ENCODE measurements at regions not wholly inside any gene's neighbourhood (a gene's known extent, or its start where the extent isn't known, plus 50 kb on each side); places are given as distances from the start of the nearest gene placed in this dataset.
"Not testable (repeated sequence)": the region's sequence is repeated elsewhere in the genome, so short reads cannot be mapped to it uniquely, and the experiment has no call there.

GRCh38 chr2:41334159-41334558 lies 713.7 kb upstream of the PKDCC start:
- no peaks in the 10 kb centered on the region for H3K4me1 Mint-ChIP-seq
- H3K9me3 Mint-ChIP-seq = peaks cover 0 to 6% (median 0%) of the 10 kb centered on the region in 6 donors

GRCh38 chr2:41335573-41335972 lies 712.2 kb upstream of the PKDCC start:
- H3K9me3 Mint-ChIP-seq; H3K36me3 Mint-ChIP-seq; H3K4me3 Mint-ChIP-seq; H3K27ac Mint-ChIP-seq; H3K4me1 Mint-ChIP-seq; DNase-seq; H3K27me3 Mint-ChIP-seq (ENCODE audit: low read depth in 3 of 3): not testable (repeated sequence)

More at GRCh38 chr2:41334159-41334558, 713.7 kb upstream of the PKDCC start:
- Mint-ChIP-seq H3K36me3 (no peaks in the 10 kb centered on the region), H3K4me3 (no peak overlapping the region), H3K27me3 (ENCODE audit: low read depth in 3 of 3) (peaks cover 0 to 5% (median 3%) of the 10 kb centered on the region in 3 donors), H3K27ac (no peak overlapping the region)
- no peak for DNase-seq

GRCh38 chr2:41337956-41338355 lies 709.9 kb upstream of the PKDCC start:
- no peak overlapping the region for H3K4me3 Mint-ChIP-seq
- H3K27me3 Mint-ChIP-seq (ENCODE audit: low read depth in 3 of 3) = peaks cover 0 to 5% (median 3%) of the 10 kb centered on the region in 3 donors
- no peak for DNase-seq
- H3K9me3 Mint-ChIP-seq = peaks cover 0 to 6% (median 0%) of the 10 kb centered on the region in 6 donors
- no peaks in the 10 kb centered on the region for H3K4me1 Mint-ChIP-seq
- H3K36me3 Mint-ChIP-seq = no peaks in the 10 kb centered on the region
- no peak overlapping the region for H3K27ac Mint-ChIP-seq

- no peak overlapping the region for H3K4me3 Mint-ChIP-seq
- no peaks in the 10 kb centered on the region for H3K9me3 Mint-ChIP-seq
- no peak overlapping the region for H3K27ac Mint-ChIP-seq
- no peaks in the 10 kb centered on the region for H3K4me1 Mint-ChIP-seq
- DNase-seq = no peak
- H3K36me3 Mint-ChIP-seq = no peaks in the 10 kb centered on the region
- peaks cover 0 to 2% (median 0%) of the 10 kb centered on the region in 3 donors for H3K27me3 Mint-ChIP-seq (ENCODE audit: low read depth in 3 of 3)
These were observed 703.3 kb upstream of the PKDCC start for GRCh38 chr2:41344529-41344928.

- Mint-ChIP-seq H3K4me1 (no peaks in the 10 kb centered on the region), H3K27ac (no peak overlapping the region), H3K27me3 (ENCODE audit: low read depth in 3 of 3) (peaks cover 0 to 6% (median 2%) of the 10 kb centered on the region in 3 donors), H3K36me3 (no peaks in the 10 kb centered on the region), H3K4me3 (no peak overlapping the region), H3K9me3 (peaks cover 0 to 1% (median 0%) of the 10 kb centered on the region in 6 donors)
- no peak for DNase-seq
These were observed 694.8 kb upstream of the PKDCC start for GRCh38 chr2:41353060-41353459.

- H3K9me3 Mint-ChIP-seq = peaks cover 0 to 6% (median under 1%) of the 10 kb centered on the region in 6 donors
- no peaks in the 10 kb centered on the region for H3K36me3 Mint-ChIP-seq
- peaks cover 0 to 8% (median 2%) of the 10 kb centered on the region in 3 donors for H3K27me3 Mint-ChIP-seq (ENCODE audit: low read depth in 3 of 3)
- H3K4me1 Mint-ChIP-seq = no peaks in the 10 kb centered on the region
- no peak for DNase-seq
- H3K4me3 Mint-ChIP-seq = no peak overlapping the region
- no peak overlapping the region for H3K27ac Mint-ChIP-seq
These were observed 692.0 kb upstream of the PKDCC start for GRCh38 chr2:41355794-41356193.

- Mint-ChIP-seq H3K36me3 (no peaks in the 10 kb centered on the region), H3K4me3 (no peak overlapping the region), H3K9me3 (peaks cover 0 to 12% (median 7%) of the 10 kb centered on the region in 6 donors), H3K27ac (no peak overlapping the region), H3K4me1 (no peaks in the 10 kb centered on the region), H3K27me3 (ENCODE audit: low read depth in 3 of 3) (peaks cover 0 to 8% (median 2%) of the 10 kb centered on the region in 3 donors)
- no peak for DNase-seq
These were observed 683.0 kb upstream of the PKDCC start for GRCh38 chr2:41364842-41365241.

GRCh38 chr2:41375901-41376300 lies 671.9 kb upstream of the PKDCC start:
- no peak overlapping the region for H3K27ac Mint-ChIP-seq
- DNase-seq = no peak

GRCh38 chr2:41377837-41378236 lies 670.0 kb upstream of the PKDCC start:
- DNase-seq = no peak
- Mint-ChIP-seq H3K27ac (no peak overlapping the region), H3K27me3 (ENCODE audit: low read depth in 3 of 3) (no peaks in the 10 kb centered on the region), H3K4me1 (no peaks in the 10 kb centered on the region), H3K4me3 (no peak overlapping the region), H3K36me3 (no peaks in the 10 kb centered on the region), H3K9me3 (peaks cover 0 to 4% (median 0%) of the 10 kb centered on the region in 6 donors)

More at GRCh38 chr2:41375901-41376300, 671.9 kb upstream of the PKDCC start:
- H3K4me3 Mint-ChIP-seq = no peak overlapping the region
- H3K36me3 Mint-ChIP-seq = no peaks in the 10 kb centered on the region
- H3K27me3 Mint-ChIP-seq (ENCODE audit: low read depth in 3 of 3) = peaks cover 0 to 2% (median 0%) of the 10 kb centered on the region in 3 donors
- H3K9me3 Mint-ChIP-seq = peaks cover 0 to 4% (median 0%) of the 10 kb centered on the region in 6 donors
- H3K4me1 Mint-ChIP-seq = no peaks in the 10 kb centered on the region

- Mint-ChIP-seq H3K9me3 (peaks cover 0 to 4% (median 0%) of the 10 kb centered on the region in 6 donors), H3K27me3 (ENCODE audit: low read depth in 3 of 3) (no peaks in the 10 kb centered on the region), H3K36me3 (no peaks in the 10 kb centered on the region), H3K4me3 (no peak overlapping the region), H3K4me1 (no peaks in the 10 kb centered on the region), H3K27ac (no peak overlapping the region)
- DNase-seq = no peak
These were observed 669.4 kb upstream of the PKDCC start for GRCh38 chr2:41378420-41378819.

- Mint-ChIP-seq H3K27ac (no peak overlapping the region), H3K4me3 (no peak overlapping the region), H3K9me3 (peaks cover 0 to 4% (median 0%) of the 10 kb centered on the region in 6 donors), H3K27me3 (ENCODE audit: low read depth in 3 of 3) (no peaks in the 10 kb centered on the region), H3K4me1 (no peaks in the 10 kb centered on the region), H3K36me3 (no peaks in the 10 kb centered on the region)
- DNase-seq = no peak
These were observed 668.2 kb upstream of the PKDCC start for GRCh38 chr2:41379496-41380221.

GRCh38 chr2:41381701-41382100 lies 666.1 kb upstream of the PKDCC start:
- no peaks in the 10 kb centered on the region for H3K36me3 Mint-ChIP-seq
- no peaks in the 10 kb centered on the region for H3K4me1 Mint-ChIP-seq
- no peak overlapping the region for H3K27ac Mint-ChIP-seq
- no peaks in the 10 kb centered on the region for H3K27me3 Mint-ChIP-seq (ENCODE audit: low read depth in 3 of 3)
- H3K4me3 Mint-ChIP-seq = no peak overlapping the region
- peaks cover 0 to 2% (median 0%) of the 10 kb centered on the region in 6 donors for H3K9me3 Mint-ChIP-seq
- DNase-seq = no peak

GRCh38 chr2:41387519-41387918 lies 660.3 kb upstream of the PKDCC start:
- Mint-ChIP-seq H3K4me3 (no peak overlapping the region), H3K4me1 (no peaks in the 10 kb centered on the region), H3K36me3 (no peaks in the 10 kb centered on the region), H3K9me3 (peaks cover 0 to 3% (median 0%) of the 10 kb centered on the region in 6 donors), H3K27ac (no peak overlapping the region), H3K27me3 (ENCODE audit: low read depth in 3 of 3) (peaks cover 0 to 3% (median 0%) of the 10 kb centered on the region in 3 donors)
- DNase-seq = no peak

GRCh38 chr2:41393621-41394020 lies 654.2 kb upstream of the PKDCC start:
- Mint-ChIP-seq H3K9me3 (peaks cover 0 to 15% (median 3%) of the 10 kb centered on the region in 6 donors), H3K4me1 (no peaks in the 10 kb centered on the region), H3K27me3 (ENCODE audit: low read depth in 3 of 3) (peaks cover 0 to 8% (median 0%) of the 10 kb centered on the region in 3 donors), H3K36me3 (peaks cover 0 to 4% (median 3%) of the 10 kb centered on the region in 3 donors), H3K27ac (no peak overlapping the region), H3K4me3 (no peak overlapping the region)
- no peak for DNase-seq

GRCh38 chr2:41394541-41394940 lies 653.3 kb upstream of the PKDCC start:
- Mint-ChIP-seq H3K27me3 (ENCODE audit: low read depth in 3 of 3) (peaks cover 0 to 9% (median 0%) of the 10 kb centered on the region in 3 donors), H3K9me3 (peaks cover 0 to 15% (median 3%) of the 10 kb centered on the region in 6 donors), H3K36me3 (peaks cover 0 to 4% (median 3%) of the 10 kb centered on the region in 3 donors), H3K4me3 (no peak overlapping the region), H3K4me1 (no peaks in the 10 kb centered on the region), H3K27ac (no peak overlapping the region)
- DNase-seq = no peak

Measured in immature natural killer cell (primary cell).